Neural progenitor cell (in vitro differentiated cells): ENCODE measurements at regions not wholly inside any gene's neighbourhood (a gene's known extent, or its start where the extent isn't known, plus 50 kb on each side); places are given as distances from the start of the nearest gene placed in this dataset.

Source experiments
- DNase-seq: peaks from one replicate; pipeline ENCODE4 v3.0.0-alpha.2; 2016; ENCODE audit warnings: low spot score
- H2AFZ ChIP-seq: fragments of 200-600 bp; sonication (generic); replicated peaks from 2 replicates; pipeline ENCODE4 v1.6.1; 2016; ENCODE audit warnings: antibody characterized with exemption
- H3F3A ChIP-seq: fragments of 200-600 bp; sonication (generic); 2 replicates; pipeline ENCODE4 v1.6.1; 2016; ENCODE audit warnings: antibody characterized with exemption, low read depth
- H3K27ac ChIP-seq: fragments of 200-600 bp; sonication (generic); 2 replicates; pipeline ENCODE4 v1.5.1; 2016; ENCODE audit warnings: mild to moderate bottlenecking
- H3K27me3 ChIP-seq: fragments of 200-600 bp; sonication (generic); 2 replicates; pipeline ENCODE4 v1.6.1; 2016; ENCODE audit warnings: mild to moderate bottlenecking, moderate library complexity
- H3K36me3 ChIP-seq: fragments of 200-600 bp; sonication (generic); 2 replicates; pipeline ENCODE4 v1.5.1; 2016
- H3K4me1 ChIP-seq: fragments of 200-600 bp; sonication (generic); 2 replicates; pipeline ENCODE4 v1.6.1; 2016; ENCODE audit warnings: mixed run types
- H3K4me2 ChIP-seq: fragments of 200-600 bp; sonication (generic); 2 replicates; pipeline ENCODE4 v1.6.1; 2016
- H3K4me3 ChIP-seq: fragments of 200-600 bp; sonication (generic); 2 replicates; pipeline ENCODE4 v1.5.1; 2016
- H3K79me2 ChIP-seq: fragments of 200-600 bp; sonication (generic); 2 replicates; pipeline ENCODE4 v1.6.1; 2016; ENCODE audit warnings: low read depth
- H3K9ac ChIP-seq: fragments of 200-600 bp; sonication (generic); 2 replicates; pipeline ENCODE4 v1.6.1; 2016
- H3K9me3 ChIP-seq: fragments of 200-600 bp; sonication (generic); 2 replicates; pipeline ENCODE4 v1.5.1; 2016; ENCODE audit warnings: low read depth
- H4K20me1 ChIP-seq: fragments of 200-600 bp; sonication (generic); 2 replicates; pipeline ENCODE4 v1.6.1; 2016; ENCODE audit warnings: low read depth
- H3K27ac Mint-ChIP-seq: 3 replicates; pipeline ENCODE4 v1.8.0; 2021; ENCODE audit warnings: mixed read lengths
- H3K27me3 Mint-ChIP-seq: 2 replicates; pipeline ENCODE4 v1.8.0; 2022; ENCODE audit warnings: low read depth, mild to moderate bottlenecking, inconsistent platforms, moderate library complexity, mixed read lengths; ENCODE audit not compliant: insufficient read depth
- H3K36me3 Mint-ChIP-seq: 3 replicates; pipeline ENCODE4 v1.8.0; 2021; ENCODE audit warnings: mixed read lengths
- H3K4me1 Mint-ChIP-seq: 3 replicates; pipeline ENCODE4 v1.8.0; 2021; ENCODE audit warnings: mixed read lengths
- H3K4me3 Mint-ChIP-seq: 3 replicates; pipeline ENCODE4 v1.8.0; 2021; ENCODE audit warnings: mild to moderate bottlenecking, moderate library complexity, mixed read lengths
- H3K9me3 Mint-ChIP-seq: 3 replicates; pipeline ENCODE4 v1.8.0; 2020; ENCODE audit warnings: mixed read lengths
- EZH2 ChIP-seq: fragments of 200-600 bp; sonication (generic); IDR thresholded peaks from 2 replicates; pipeline ENCODE4 v1.6.1; 2017; ENCODE audit warnings: antibody characterized with exemption, mild to moderate bottlenecking, moderate library complexity
- EZH2phosphoT487 ChIP-seq: fragments of 200-600 bp; sonication (generic); IDR thresholded peaks from 2 replicates; pipeline ENCODE4 v1.6.1; 2017; ENCODE audit warnings: antibody characterized with exemption
- TF ChIP-seq, protein P1 (sequence below): fragments of 200-600 bp; sonication (generic); IDR thresholded peaks from 2 replicates; pipeline ENCODE4 v1.5.1; 2017; ENCODE audit warnings: antibody characterized with exemption, mild to moderate bottlenecking

DNA sequence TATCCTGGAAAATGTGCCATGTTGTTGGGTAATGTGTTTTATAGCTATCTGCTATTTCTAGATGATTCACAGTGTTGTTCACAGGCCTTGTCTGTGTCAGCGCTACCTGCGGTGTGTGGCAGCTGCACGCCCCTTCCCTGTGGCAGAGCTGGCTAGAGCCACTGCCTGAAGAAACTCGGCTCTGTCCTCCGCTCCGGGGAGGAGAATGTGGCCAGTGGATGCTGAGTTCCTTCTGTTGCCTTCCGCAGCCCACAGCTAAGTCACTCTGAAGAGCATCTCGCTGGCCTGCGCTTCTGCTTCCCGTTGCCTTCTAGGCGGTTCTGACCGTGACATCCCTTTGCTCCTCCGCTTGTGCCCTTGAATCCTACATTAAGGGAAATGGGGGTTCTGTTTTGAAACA lies 135.1 kb downstream of the PLG start:
- DNase-seq, result peak; percentile 11
- Histone ChIP-seq H3K36me3 (no peaks in the 10 kb centered on the region), H2AFZ (peak overlapping the region; percentile 17), H3K4me1 (peaks cover 1% of the 10 kb centered on the region), H3K4me3 (no peak overlapping the region), H3K79me2 (no peaks in the 10 kb centered on the region), H3K9me3 (no peaks in the 10 kb centered on the region), H3K27me3 (no peaks in the 10 kb centered on the region), H3F3A (peaks cover under 1% of the 10 kb centered on the region), H4K20me1 (no peaks in the 10 kb centered on the region), H3K9ac (no peak overlapping the region), H3K27ac (no peak overlapping the region), H3K4me2 (no peak overlapping the region)
- Mint-ChIP-seq H3K27me3 (peaks cover 2% of the 10 kb centered on the region), H3K4me1 (no peaks in the 10 kb centered on the region), H3K27ac (no peak overlapping the region), H3K9me3 (no peaks in the 10 kb centered on the region), H3K4me3 (no peak overlapping the region), H3K36me3 (no peaks in the 10 kb centered on the region)
- TF ChIP-seq EZH2phosphoT487 (no peak), EZH2 (no peak)
- TF ChIP-seq, protein P1, sequence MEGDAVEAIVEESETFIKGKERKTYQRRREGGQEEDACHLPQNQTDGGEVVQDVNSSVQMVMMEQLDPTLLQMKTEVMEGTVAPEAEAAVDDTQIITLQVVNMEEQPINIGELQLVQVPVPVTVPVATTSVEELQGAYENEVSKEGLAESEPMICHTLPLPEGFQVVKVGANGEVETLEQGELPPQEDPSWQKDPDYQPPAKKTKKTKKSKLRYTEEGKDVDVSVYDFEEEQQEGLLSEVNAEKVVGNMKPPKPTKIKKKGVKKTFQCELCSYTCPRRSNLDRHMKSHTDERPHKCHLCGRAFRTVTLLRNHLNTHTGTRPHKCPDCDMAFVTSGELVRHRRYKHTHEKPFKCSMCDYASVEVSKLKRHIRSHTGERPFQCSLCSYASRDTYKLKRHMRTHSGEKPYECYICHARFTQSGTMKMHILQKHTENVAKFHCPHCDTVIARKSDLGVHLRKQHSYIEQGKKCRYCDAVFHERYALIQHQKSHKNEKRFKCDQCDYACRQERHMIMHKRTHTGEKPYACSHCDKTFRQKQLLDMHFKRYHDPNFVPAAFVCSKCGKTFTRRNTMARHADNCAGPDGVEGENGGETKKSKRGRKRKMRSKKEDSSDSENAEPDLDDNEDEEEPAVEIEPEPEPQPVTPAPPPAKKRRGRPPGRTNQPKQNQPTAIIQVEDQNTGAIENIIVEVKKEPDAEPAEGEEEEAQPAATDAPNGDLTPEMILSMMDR, result no peak

DNA sequence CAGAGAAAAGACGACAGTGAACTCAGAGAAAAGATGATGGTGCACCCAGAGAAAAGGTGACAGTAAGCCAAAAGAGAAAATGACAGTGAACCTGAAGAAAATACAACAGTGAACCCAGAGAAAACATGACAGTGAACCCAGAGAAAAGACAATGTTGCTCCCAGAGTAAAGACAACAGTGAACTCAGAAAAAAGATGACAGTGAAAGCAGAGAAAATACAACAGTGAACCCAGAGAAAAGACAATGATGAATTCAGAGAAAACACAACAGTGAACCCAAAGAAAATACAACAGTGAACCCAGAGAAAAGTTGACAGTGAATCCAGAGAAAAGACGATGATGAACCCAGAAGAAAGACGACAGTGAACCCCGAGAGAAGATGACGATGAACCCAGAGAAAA lies 140.5 kb upstream of the MAP3K4 start:
- no peaks in the 10 kb centered on the region for H3K4me1 Mint-ChIP-seq
- Histone ChIP-seq H3F3A (no peaks in the 10 kb centered on the region), H3K79me2 (no peaks in the 10 kb centered on the region), H4K20me1 (no peaks in the 10 kb centered on the region), H3K4me3 (no peak overlapping the region), H3K36me3 (no peaks in the 10 kb centered on the region), H3K9me3 (no peaks in the 10 kb centered on the region), H2AFZ (no peak overlapping the region), H3K27me3 (no peaks in the 10 kb centered on the region), H3K9ac (no peak overlapping the region), H3K4me1 (no peaks in the 10 kb centered on the region), H3K4me2 (no peak overlapping the region), H3K27ac (no peak overlapping the region)
- TF ChIP-seq, protein P1, result no peak
- TF ChIP-seq EZH2phosphoT487 (no peak), EZH2 (no peak)
- no peak overlapping the region for H3K27ac Mint-ChIP-seq
- H3K9me3 Mint-ChIP-seq, result no peaks in the 10 kb centered on the region
- H3K36me3 Mint-ChIP-seq, result no peaks in the 10 kb centered on the region
- no peak for DNase-seq
- no peak overlapping the region for H3K4me3 Mint-ChIP-seq
- no peaks in the 10 kb centered on the region for H3K27me3 Mint-ChIP-seq

DNA sequence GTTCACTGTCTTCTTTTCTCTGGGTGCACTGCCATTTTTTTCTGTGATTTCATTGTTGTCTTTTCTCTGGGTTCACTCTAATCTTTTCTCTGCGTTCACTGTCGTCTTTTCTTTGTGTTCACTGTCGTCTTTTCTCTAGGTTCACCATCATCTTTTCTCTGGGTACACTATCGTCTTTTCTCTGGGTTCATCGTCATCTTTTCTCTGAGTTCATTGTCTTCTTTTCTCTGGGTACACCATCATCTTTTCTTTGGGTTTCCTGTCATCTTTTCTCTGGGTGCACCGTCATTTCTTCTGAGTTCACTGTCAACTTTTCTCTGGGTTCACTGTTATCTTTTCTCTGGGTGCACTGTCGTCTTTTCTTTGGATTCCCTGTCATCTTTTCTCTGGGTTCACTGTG lies 137.6 kb upstream of the MAP3K4 start:
- H3K4me1 Mint-ChIP-seq, result no peaks in the 10 kb centered on the region
- Histone ChIP-seq H3K4me1 (no peaks in the 10 kb centered on the region), H3K9me3 (no peaks in the 10 kb centered on the region), H3K9ac (no peak overlapping the region), H2AFZ (no peak overlapping the region), H3F3A (no peaks in the 10 kb centered on the region), H3K27ac (no peak overlapping the region), H3K4me3 (no peak overlapping the region), H3K36me3 (no peaks in the 10 kb centered on the region), H3K4me2 (no peak overlapping the region), H3K27me3 (no peaks in the 10 kb centered on the region), H4K20me1 (no peaks in the 10 kb centered on the region), H3K79me2 (no peaks in the 10 kb centered on the region)
- H3K9me3 Mint-ChIP-seq, result no peaks in the 10 kb centered on the region
- no peak for DNase-seq
- H3K27me3 Mint-ChIP-seq, result no peaks in the 10 kb centered on the region
- no peaks in the 10 kb centered on the region for H3K36me3 Mint-ChIP-seq
- TF ChIP-seq EZH2phosphoT487, result no peak
- no peak for TF ChIP-seq EZH2
- TF ChIP-seq, protein P1, result no peak
- no peak overlapping the region for H3K27ac Mint-ChIP-seq
- H3K4me3 Mint-ChIP-seq, result no peak overlapping the region

DNA sequence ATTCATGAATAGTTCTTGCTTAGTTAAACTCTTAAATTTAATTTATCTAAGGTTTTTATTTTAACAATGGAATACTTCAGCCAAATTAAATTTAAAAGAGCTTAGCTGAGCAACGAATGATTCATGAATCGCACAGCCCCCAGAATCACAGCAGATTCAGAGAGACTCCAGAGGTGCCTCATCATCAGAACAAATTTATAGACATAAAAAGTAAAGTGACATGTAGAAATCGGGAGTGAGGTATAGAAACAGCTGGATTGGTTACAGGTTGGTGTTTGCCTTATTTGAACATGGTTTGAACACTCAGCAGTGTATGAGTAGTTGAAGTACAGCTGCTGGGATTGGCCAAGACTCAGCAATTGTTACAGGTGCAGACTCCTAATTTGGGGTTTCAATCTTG lies 132.7 kb upstream of the MAP3K4 start:
- H3K4me3 Mint-ChIP-seq, result no peak overlapping the region
- Histone ChIP-seq H2AFZ (no peak overlapping the region), H4K20me1 (no peaks in the 10 kb centered on the region), H3K79me2 (no peaks in the 10 kb centered on the region), H3F3A (no peaks in the 10 kb centered on the region), H3K9ac (no peak overlapping the region), H3K27ac (no peak overlapping the region), H3K4me2 (no peak overlapping the region), H3K4me1 (no peaks in the 10 kb centered on the region), H3K9me3 (no peaks in the 10 kb centered on the region), H3K27me3 (no peaks in the 10 kb centered on the region), H3K4me3 (no peak overlapping the region), H3K36me3 (no peaks in the 10 kb centered on the region)
- H3K4me1 Mint-ChIP-seq, result no peaks in the 10 kb centered on the region
- H3K27ac Mint-ChIP-seq, result no peak overlapping the region
- no peaks in the 10 kb centered on the region for H3K36me3 Mint-ChIP-seq
- DNase-seq, result no peak
- H3K9me3 Mint-ChIP-seq, result no peaks in the 10 kb centered on the region
- no peak for TF ChIP-seq EZH2phosphoT487
- TF ChIP-seq, protein P1, result no peak
- TF ChIP-seq EZH2, result no peak
- no peaks in the 10 kb centered on the region for H3K27me3 Mint-ChIP-seq
